GM21529 (cell line): ENCODE measurements at regions not wholly inside any gene's neighbourhood (a gene's known extent, or its start where the extent isn't known, plus 50 kb on each side); places are given as distances from the start of the nearest gene placed in this dataset.
"Not testable (repeated sequence)": the region's sequence is repeated elsewhere in the genome, so short reads cannot be mapped to it uniquely, and the experiment has no call there.

ENCODE experiments used
- ATAC-seq: cut with Tn5 transposase; IDR thresholded peaks from one replicate; pipeline ENCODE4 v1.9.1; 2021; ENCODE audit not compliant: unreplicated experiment

- ATAC-seq: no peak
Measured at GRCh38 chrX:65610481-65610880, 57.0 kb upstream of the MSN start.

- ATAC-seq: no peak
Measured at GRCh38 chrX:65610040-65610439, 57.4 kb upstream of the MSN start.

- ATAC-seq: no peak
Measured at GRCh38 chrX:65609237-65609636, 58.2 kb upstream of the MSN start.

GRCh38 chrX:65608026-65608425 is 59.4 kb upstream of the MSN start:
- no peak for ATAC-seq

GRCh38 chrX:65607070-65607742 is 60.2 kb upstream of the MSN start:
- peak; percentile 66 for ATAC-seq

- ATAC-seq: no peak
Measured at GRCh38 chrX:65602221-65602560, 65.3 kb upstream of the MSN start.

GRCh38 chrX:65601530-65602220 is 65.8 kb upstream of the MSN start:
- ATAC-seq: peak; percentile 67

GRCh38 chrX:65601126-65601525 is 66.3 kb upstream of the MSN start:
- no peak for ATAC-seq

- no peak for ATAC-seq
Measured at GRCh38 chrX:65600106-65600505, 65.5 kb upstream of the LAS1L start.

- no peak for ATAC-seq
Measured at GRCh38 chrX:65598559-65599147, 64.1 kb upstream of the LAS1L start.

GRCh38 chrX:65596270-65597034 is 61.9 kb upstream of the LAS1L start:
- peak; percentile 64 for ATAC-seq

- peak; percentile 84 for ATAC-seq
Measured at GRCh38 chrX:65595460-65595876, 60.9 kb upstream of the LAS1L start.

- no peak for ATAC-seq
Measured at GRCh38 chrX:65591206-65591605, 56.6 kb upstream of the LAS1L start.

GRCh38 chrX:65589304-65589703 is 54.7 kb upstream of the LAS1L start:
- ATAC-seq: no peak

GRCh38 chrX:65588795-65589194 is 54.2 kb upstream of the LAS1L start:
- no peak for ATAC-seq

GRCh38 chrX:65587616-65588526 is 53.3 kb upstream of the LAS1L start:
- no peak for ATAC-seq

GRCh38 chrX:65586491-65586890 is 51.9 kb upstream of the LAS1L start:
- no peak for ATAC-seq

GRCh38 chrX:65585226-65585625 is 50.6 kb upstream of the LAS1L start:
- ATAC-seq: not testable (repeated sequence)
